ENCODE measurements at regions not wholly inside any gene's neighbourhood (a gene's known extent, or its start where the extent isn't known, plus 50 kb on each side); places are given as distances from the start of the nearest gene placed in this dataset.

DNA sequence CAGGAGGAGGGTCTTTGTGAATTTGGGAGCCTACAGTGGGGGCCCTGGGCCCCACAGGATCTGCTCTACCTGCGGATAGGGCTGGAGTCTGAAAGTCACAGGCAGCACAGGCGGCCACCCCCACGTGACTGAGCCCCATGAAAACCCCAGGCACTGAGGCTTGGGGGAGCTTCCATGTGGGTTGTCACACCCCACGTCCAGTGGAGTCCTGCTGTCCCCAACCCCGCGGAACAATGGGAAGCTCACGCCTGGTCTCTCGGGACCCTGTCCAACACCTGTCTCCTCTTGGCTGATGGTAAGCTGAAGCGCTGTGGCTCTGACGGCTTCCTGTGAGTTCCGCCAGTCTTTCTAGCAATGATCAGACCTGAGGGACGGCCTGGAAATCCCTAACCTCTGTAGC lies 85.8 kb downstream of the PTGR3 start:
- Mint-ChIP-seq H3K27me3 (ENCODE audit: unreplicated experiment) (peaks cover 30% of the 10 kb centered on the region), H3K4me3 (ENCODE audit: low read depth, unreplicated experiment) (no peak overlapping the region), H3K9me3 (ENCODE audit: low read depth, unreplicated experiment) (no peaks in the 10 kb centered on the region), H3K36me3 (ENCODE audit: insufficient read depth, unreplicated experiment) (no peaks in the 10 kb centered on the region), H3K4me1 (ENCODE audit: low read depth, unreplicated experiment) (no peaks in the 10 kb centered on the region), H3K27ac (ENCODE audit: unreplicated experiment) (no peak overlapping the region)
- BruUV-seq (replicated peaks): no TSS peak
- CTCF ChIA-PET: no interaction called here
- no peak for DNase-seq
- TF ChIP-seq, protein P1, sequence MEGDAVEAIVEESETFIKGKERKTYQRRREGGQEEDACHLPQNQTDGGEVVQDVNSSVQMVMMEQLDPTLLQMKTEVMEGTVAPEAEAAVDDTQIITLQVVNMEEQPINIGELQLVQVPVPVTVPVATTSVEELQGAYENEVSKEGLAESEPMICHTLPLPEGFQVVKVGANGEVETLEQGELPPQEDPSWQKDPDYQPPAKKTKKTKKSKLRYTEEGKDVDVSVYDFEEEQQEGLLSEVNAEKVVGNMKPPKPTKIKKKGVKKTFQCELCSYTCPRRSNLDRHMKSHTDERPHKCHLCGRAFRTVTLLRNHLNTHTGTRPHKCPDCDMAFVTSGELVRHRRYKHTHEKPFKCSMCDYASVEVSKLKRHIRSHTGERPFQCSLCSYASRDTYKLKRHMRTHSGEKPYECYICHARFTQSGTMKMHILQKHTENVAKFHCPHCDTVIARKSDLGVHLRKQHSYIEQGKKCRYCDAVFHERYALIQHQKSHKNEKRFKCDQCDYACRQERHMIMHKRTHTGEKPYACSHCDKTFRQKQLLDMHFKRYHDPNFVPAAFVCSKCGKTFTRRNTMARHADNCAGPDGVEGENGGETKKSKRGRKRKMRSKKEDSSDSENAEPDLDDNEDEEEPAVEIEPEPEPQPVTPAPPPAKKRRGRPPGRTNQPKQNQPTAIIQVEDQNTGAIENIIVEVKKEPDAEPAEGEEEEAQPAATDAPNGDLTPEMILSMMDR (IDR thresholded peaks at IDR 0.05; ENCODE audit: unreplicated experiment): no peak
- intact Hi-C loops (cut with micrococcal nuclease; ENCODE audit: unreplicated experiment): no loop called here

DNA sequence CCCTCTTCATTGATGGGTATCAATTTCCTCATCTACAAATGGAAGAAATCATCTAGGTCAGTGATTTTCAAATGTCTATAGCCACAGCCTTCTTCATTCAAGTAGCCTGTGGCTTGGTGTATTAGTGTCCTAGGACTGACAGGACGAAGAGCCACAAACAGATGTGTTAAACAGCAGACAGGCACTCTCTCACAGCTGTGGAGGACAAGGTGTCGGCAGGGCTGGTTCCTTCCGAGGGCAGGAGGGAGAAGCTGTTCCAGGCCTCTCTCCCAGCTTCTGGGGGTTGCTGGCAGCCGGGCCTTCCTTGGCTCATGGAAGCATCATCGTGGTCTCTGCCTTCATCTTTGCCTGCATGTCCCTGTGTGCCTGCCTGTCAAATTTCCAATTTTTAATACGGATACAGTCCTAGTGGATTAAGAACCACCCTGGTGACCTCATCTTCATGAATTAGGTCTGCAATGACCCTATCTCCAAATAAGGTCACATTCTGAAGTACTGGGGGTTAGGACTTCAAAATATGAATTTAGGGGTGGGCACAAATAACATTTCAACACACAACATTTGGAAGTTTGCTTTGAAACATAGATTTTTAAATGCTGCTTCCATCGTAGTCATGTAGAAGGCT lies 86.5 kb downstream of the PTGR3 start:
- CTCF ChIA-PET: no interaction called here
- Mint-ChIP-seq H3K27me3 (ENCODE audit: unreplicated experiment) (peaks cover 30% of the 10 kb centered on the region), H3K27ac (ENCODE audit: unreplicated experiment) (no peak overlapping the region), H3K4me3 (ENCODE audit: low read depth, unreplicated experiment) (no peak overlapping the region), H3K36me3 (ENCODE audit: insufficient read depth, unreplicated experiment) (no peaks in the 10 kb centered on the region), H3K9me3 (ENCODE audit: low read depth, unreplicated experiment) (no peaks in the 10 kb centered on the region), H3K4me1 (ENCODE audit: low read depth, unreplicated experiment) (no peaks in the 10 kb centered on the region)
- intact Hi-C loops (cut with micrococcal nuclease; ENCODE audit: unreplicated experiment): no loop called here
- TF ChIP-seq, protein P1 (IDR thresholded peaks at IDR 0.05; ENCODE audit: unreplicated experiment): no peak
- DNase-seq: no peak
- no TSS peak for BruUV-seq (replicated peaks)

DNA sequence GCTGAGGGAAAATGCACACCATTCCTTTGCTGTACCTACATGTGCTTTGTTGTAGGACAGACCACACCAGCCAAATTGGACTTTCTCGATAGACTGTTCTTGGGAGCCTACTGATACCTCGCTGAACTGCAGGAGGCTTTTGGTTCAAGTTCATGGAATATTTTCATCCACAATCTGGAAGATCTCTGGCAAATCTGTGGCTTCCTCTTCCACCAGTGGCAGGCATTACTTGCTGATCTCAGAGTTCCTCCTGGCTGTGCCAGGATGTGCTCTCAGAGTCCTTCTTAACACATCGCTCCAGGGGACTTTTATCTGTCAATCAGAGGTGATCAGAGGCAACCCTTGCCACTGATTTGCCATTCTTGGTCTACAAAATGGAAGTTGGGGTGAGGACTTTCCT lies 87.7 kb downstream of the PTGR3 start:
- TF ChIP-seq, protein P1 (IDR thresholded peaks at IDR 0.05; ENCODE audit: unreplicated experiment): no peak
- H3K4me3 Mint-ChIP-seq (ENCODE audit: low read depth, unreplicated experiment): no peak overlapping the region
- intact Hi-C loops (cut with micrococcal nuclease; ENCODE audit: unreplicated experiment): no loop called here
- CTCF ChIA-PET: no interaction called here
- BruUV-seq (replicated peaks): no TSS peak
- H3K4me1 Mint-ChIP-seq (ENCODE audit: low read depth, unreplicated experiment): no peaks in the 10 kb centered on the region
- no peak for DNase-seq
- H3K9me3 Mint-ChIP-seq (ENCODE audit: low read depth, unreplicated experiment): no peaks in the 10 kb centered on the region
- peaks cover 25% of the 10 kb centered on the region for H3K27me3 Mint-ChIP-seq (ENCODE audit: unreplicated experiment)
- no peaks in the 10 kb centered on the region for H3K36me3 Mint-ChIP-seq (ENCODE audit: insufficient read depth, unreplicated experiment)
- no peak overlapping the region for H3K27ac Mint-ChIP-seq (ENCODE audit: unreplicated experiment)

DNA sequence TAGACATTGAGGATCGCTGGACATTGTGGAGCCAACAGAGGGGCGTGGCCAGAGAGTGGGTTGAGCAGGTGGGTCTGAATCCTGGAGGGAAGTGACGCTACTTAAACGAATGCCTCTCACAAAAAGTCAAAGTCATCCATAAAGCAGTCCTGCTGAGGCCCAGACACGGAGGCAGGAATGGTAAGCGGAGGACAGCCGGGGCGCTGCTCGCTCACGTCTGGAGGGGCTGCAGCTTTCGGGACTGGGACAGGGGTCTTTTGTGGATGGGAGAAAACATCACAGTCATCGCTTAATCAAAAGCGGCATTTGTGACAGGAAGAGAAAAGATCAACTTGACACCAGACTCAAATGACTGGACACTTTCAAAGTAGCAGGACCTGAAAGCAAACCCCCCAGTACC lies 88.4 kb downstream of the PTGR3 start:
- intact Hi-C loops (cut with micrococcal nuclease; ENCODE audit: unreplicated experiment): no loop called here
- Mint-ChIP-seq H3K4me3 (ENCODE audit: low read depth, unreplicated experiment) (no peak overlapping the region), H3K27ac (ENCODE audit: unreplicated experiment) (no peak overlapping the region), H3K9me3 (ENCODE audit: low read depth, unreplicated experiment) (no peaks in the 10 kb centered on the region), H3K4me1 (ENCODE audit: low read depth, unreplicated experiment) (no peaks in the 10 kb centered on the region), H3K27me3 (ENCODE audit: unreplicated experiment) (peaks cover 26% of the 10 kb centered on the region), H3K36me3 (ENCODE audit: insufficient read depth, unreplicated experiment) (no peaks in the 10 kb centered on the region)
- CTCF ChIA-PET: no interaction called here
- no peak for DNase-seq
- TF ChIP-seq, protein P1 (IDR thresholded peaks at IDR 0.05; ENCODE audit: unreplicated experiment): no peak
- BruUV-seq (replicated peaks): no TSS peak

Measured in Calu3 (cell line).